Ramos (cell line): ENCODE measurements at regions not wholly inside any gene's neighbourhood (a gene's known extent, or its start where the extent isn't known, plus 50 kb on each side); places are given as distances from the start of the nearest gene placed in this dataset.
"Not testable (repeated sequence)": the region's sequence is repeated elsewhere in the genome, so short reads cannot be mapped to it uniquely, and the experiment has no call there.

Source experiments
- in situ Hi-C: fragments of 300-500 bp; cut with MboI; formaldehyde crosslinking; loops from one replicate; pipeline ENCODE4 v1.14.3; 2022; ENCODE audit warnings: low sequenced_read_pairs; ENCODE audit not compliant: unreplicated experiment

GRCh38 chr9:75644649-75645048, 245.8 kb upstream of the PCSK5 start:
- in situ Hi-C loops, result no loop called here

- in situ Hi-C loops, result no loop called here
Observed at GRCh38 chr9:75648034-75648433, 242.4 kb upstream of the PCSK5 start.

GRCh38 chr9:75649060-75649459, 241.4 kb upstream of the PCSK5 start:
- in situ Hi-C loops, result no loop called here

GRCh38 chr9:75651709-75652108, 238.8 kb upstream of the PCSK5 start:
- in situ Hi-C loops, result no loop called here

- in situ Hi-C loops, result no loop called here
Observed at GRCh38 chr9:75653335-75653734, 237.1 kb upstream of the PCSK5 start.

- in situ Hi-C loops, result no loop called here
Observed at GRCh38 chr9:75653750-75654149, 236.7 kb upstream of the PCSK5 start.

GRCh38 chr9:75657015-75657414, 233.5 kb upstream of the PCSK5 start:
- in situ Hi-C loops, result no loop called here

- in situ Hi-C loops, result no loop called here
Observed at GRCh38 chr9:75658301-75658905, 232.1 kb upstream of the PCSK5 start.

- in situ Hi-C loops, result no loop called here
Observed at GRCh38 chr9:75664597-75664996, 225.9 kb upstream of the PCSK5 start.

- in situ Hi-C loops, result no loop called here
Observed at GRCh38 chr9:75666856-75667554, 223.5 kb upstream of the PCSK5 start.

GRCh38 chr9:75669721-75670120, 220.8 kb upstream of the PCSK5 start:
- in situ Hi-C loops, result no loop called here

- in situ Hi-C loops, result no loop called here
Observed at GRCh38 chr9:75671354-75671753, 219.1 kb upstream of the PCSK5 start.

GRCh38 chr9:75672478-75672877, 218.0 kb upstream of the PCSK5 start:
- in situ Hi-C loops, result no loop called here

GRCh38 chr9:75683591-75683990, 206.9 kb upstream of the PCSK5 start:
- in situ Hi-C loops, result no loop called here

GRCh38 chr9:75685062-75685461, 205.4 kb upstream of the PCSK5 start:
- in situ Hi-C loops, result no loop called here

- in situ Hi-C loops, result no loop called here
Observed at GRCh38 chr9:75687359-75687953, 203.0 kb upstream of the PCSK5 start.

GRCh38 chr9:75690551-75690950, 199.9 kb upstream of the PCSK5 start:
- in situ Hi-C loops, result not testable (repeated sequence)

GRCh38 chr9:75691408-75691807, 199.1 kb upstream of the PCSK5 start:
- in situ Hi-C loops, result no loop called here

GRCh38 chr9:75692309-75692708, 198.2 kb upstream of the PCSK5 start:
- in situ Hi-C loops, result no loop called here

- in situ Hi-C loops, result no loop called here
Observed at GRCh38 chr9:75695921-75696320, 194.6 kb upstream of the PCSK5 start.

GRCh38 chr9:75699017-75699416, 191.5 kb upstream of the PCSK5 start:
- in situ Hi-C loops, result no loop called here
